ENCODE measurements at regions not wholly inside any gene's neighbourhood (a gene's known extent, or its start where the extent isn't known, plus 50 kb on each side); places are given as distances from the start of the nearest gene placed in this dataset.
"Not testable (repeated sequence)": the region's sequence is repeated elsewhere in the genome, so short reads cannot be mapped to it uniquely, and the experiment has no call there.

DNA sequence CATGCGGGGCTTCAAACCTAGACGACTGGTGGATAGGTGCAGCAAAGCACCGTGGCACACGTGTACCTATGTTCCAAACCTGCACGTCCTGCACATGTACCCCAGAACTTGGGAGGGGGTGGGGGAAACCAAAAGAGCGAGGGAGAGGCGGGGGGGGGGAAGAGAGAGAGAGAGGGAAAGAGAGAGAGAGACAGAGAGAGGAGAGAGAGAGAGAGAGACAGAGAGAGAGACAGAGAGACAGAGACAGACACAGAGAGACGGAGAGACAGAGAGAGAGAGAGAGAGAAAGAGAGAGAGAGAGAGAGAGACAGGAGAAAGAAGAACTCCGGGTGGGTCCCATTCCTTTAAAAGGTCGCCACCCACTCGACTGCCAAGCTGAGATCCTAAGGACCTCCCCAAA, 55.9 kb upstream of the RNU2-1 start:
- not testable (repeated sequence) for H3K36me3 Mint-ChIP-seq; H3K9me3 Mint-ChIP-seq; H3K27ac Mint-ChIP-seq; H3K4me1 Mint-ChIP-seq; H3K4me3 Mint-ChIP-seq; ATAC-seq; DNase-seq (ENCODE audit: low spot score in 2 of 2)

DNA sequence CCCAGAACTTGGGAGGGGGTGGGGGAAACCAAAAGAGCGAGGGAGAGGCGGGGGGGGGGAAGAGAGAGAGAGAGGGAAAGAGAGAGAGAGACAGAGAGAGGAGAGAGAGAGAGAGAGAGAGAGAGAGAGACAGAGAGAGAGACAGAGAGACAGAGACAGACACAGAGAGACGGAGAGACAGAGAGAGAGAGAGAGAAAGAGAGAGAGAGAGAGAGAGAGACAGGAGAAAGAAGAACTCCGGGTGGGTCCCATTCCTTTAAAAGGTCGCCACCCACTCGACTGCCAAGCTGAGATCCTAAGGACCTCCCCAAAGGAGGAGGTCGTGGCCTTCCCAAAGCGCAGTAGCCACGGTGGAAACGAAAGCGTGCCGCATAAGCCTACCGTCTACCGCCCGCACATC, 49.8 kb upstream of the RNU2-1 start:
- not testable (repeated sequence) for DNase-seq (ENCODE audit: low spot score in 2 of 2); ATAC-seq; H3K9me3 Mint-ChIP-seq; H3K4me1 Mint-ChIP-seq; H3K4me3 Mint-ChIP-seq; H3K36me3 Mint-ChIP-seq
- peak overlapping the region; percentile 54 for H3K27ac Mint-ChIP-seq

All from stimulated activated effector memory CD8-positive, alpha-beta T cell treated with anti-CD3 and anti-CD28 coated beads, Interleukin-12 subunit alpha, Interleukin-12 subunit beta, amount 100 ng/mL, for 72 hours (primary cell).